ENCODE measurements at regions not wholly inside any gene's neighbourhood (a gene's known extent, or its start where the extent isn't known, plus 50 kb on each side); places are given as distances from the start of the nearest gene placed in this dataset.
"Not testable (repeated sequence)": the region's sequence is repeated elsewhere in the genome, so short reads cannot be mapped to it uniquely, and the experiment has no call there.

- no peak for TF ChIP-seq CTCF (IDR thresholded peaks at IDR 0.05; ENCODE audit: low read depth, low read length)
- no peaks in the 10 kb centered on the region for H3K4me1 ChIP-seq
- H3K36me3 ChIP-seq, result no peaks in the 10 kb centered on the region
- no peaks in the 10 kb centered on the region for H3K27me3 ChIP-seq
- no peaks in the 10 kb centered on the region for H3K9me3 ChIP-seq
- DNase-seq, result no peak
- no peak overlapping the region for H3K4me3 ChIP-seq (ENCODE audit: low read depth, low read length)
These were observed 341.1 kb downstream of the BCL11A start for GRCh38 chr2:60212181-60212945.

GRCh38 chr2:60189006-60189405 lies 364.4 kb downstream of the BCL11A start:
- not testable (repeated sequence) for DNase-seq; H3K36me3 ChIP-seq; H3K4me3 ChIP-seq (ENCODE audit: low read depth, low read length); H3K9me3 ChIP-seq; H3K27me3 ChIP-seq; H3K4me1 ChIP-seq

DNA sequence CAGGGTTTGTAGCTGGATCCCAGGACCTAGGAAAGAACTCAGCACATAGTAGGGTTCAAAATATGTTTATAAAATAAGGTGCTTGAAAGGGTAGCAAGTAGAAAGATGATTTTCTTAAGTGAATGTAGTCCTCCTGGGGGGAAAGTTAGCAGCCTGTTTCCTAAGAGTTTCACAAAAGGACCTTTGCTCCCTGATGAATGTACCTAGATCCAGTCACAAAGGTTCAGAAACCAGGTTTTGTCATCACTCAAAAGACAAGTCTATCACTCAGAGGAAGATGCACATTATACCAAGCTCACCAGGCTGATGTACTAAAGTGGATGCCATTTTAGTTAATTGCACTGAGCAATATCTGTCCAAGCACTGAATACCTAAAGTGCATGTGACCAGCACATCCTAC lies 378.2 kb downstream of the BCL11A start:
- H3K36me3 ChIP-seq, result no peaks in the 10 kb centered on the region
- no peaks in the 10 kb centered on the region for H3K27me3 ChIP-seq
- H3K4me1 ChIP-seq, result no peaks in the 10 kb centered on the region
- DNase-seq, result no peak
- no peak overlapping the region for H3K4me3 ChIP-seq (ENCODE audit: low read depth, low read length)
- TF ChIP-seq CTCF (IDR thresholded peaks at IDR 0.05; ENCODE audit: low read depth, low read length), result no peak
- no peaks in the 10 kb centered on the region for H3K9me3 ChIP-seq

DNA sequence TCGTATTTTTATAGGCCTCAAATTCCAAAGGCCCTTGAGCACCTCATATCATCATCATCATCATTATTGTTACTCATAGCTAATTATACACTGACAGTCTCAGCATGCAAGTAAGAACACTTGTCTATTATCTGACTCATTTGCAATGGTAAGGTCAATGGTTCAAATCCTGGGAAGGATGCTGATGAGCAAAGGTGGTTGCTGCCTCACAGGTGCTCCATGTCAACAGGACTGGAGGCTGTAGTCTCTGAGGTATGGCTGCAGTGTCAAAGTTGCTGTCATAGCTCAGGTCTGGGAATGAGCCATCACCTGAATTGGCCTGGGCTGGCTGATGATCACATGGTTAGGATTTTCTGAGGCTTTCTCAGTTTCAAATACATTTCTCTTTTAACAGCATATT lies 379.3 kb downstream of the BCL11A start:
- no peaks in the 10 kb centered on the region for H3K4me1 ChIP-seq
- no peaks in the 10 kb centered on the region for H3K9me3 ChIP-seq
- no peak for TF ChIP-seq CTCF (IDR thresholded peaks at IDR 0.05; ENCODE audit: low read depth, low read length)
- H3K4me3 ChIP-seq (ENCODE audit: low read depth, low read length), result no peak overlapping the region
- H3K36me3 ChIP-seq, result no peaks in the 10 kb centered on the region
- no peaks in the 10 kb centered on the region for H3K27me3 ChIP-seq
- DNase-seq, result no peak

DNA sequence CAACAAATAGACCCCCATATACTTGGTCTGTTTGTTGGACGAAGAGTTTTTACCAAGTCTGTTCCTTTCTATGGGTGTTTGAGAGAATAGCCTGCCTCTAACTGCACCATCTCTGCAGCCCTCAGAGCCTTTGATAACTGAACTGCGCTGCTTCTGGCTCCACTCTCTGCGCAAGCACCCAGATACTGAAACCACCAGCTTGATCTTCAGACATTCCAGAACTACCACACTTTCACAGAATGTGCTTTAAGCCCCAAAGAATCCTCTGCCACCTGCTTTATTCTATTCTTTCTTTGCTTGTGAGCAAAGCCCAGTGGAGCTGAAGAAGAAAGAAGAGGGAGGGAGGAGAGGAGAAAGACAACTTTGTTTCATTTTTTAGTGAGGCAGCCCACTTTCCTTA lies 380.7 kb downstream of the BCL11A start:
- Histone ChIP-seq H3K27me3 (no peaks in the 10 kb centered on the region), H3K9me3 (no peaks in the 10 kb centered on the region), H3K4me1 (no peaks in the 10 kb centered on the region), H3K36me3 (no peaks in the 10 kb centered on the region), H3K4me3 (ENCODE audit: low read depth, low read length) (no peak overlapping the region)
- TF ChIP-seq CTCF (IDR thresholded peaks at IDR 0.05; ENCODE audit: low read depth, low read length), result no peak
- no peak for DNase-seq

GRCh38 chr2:60170272-60170671 lies 383.2 kb downstream of the BCL11A start:
- no peak overlapping the region for H3K4me3 ChIP-seq (ENCODE audit: low read depth, low read length)
- no peak for TF ChIP-seq CTCF (IDR thresholded peaks at IDR 0.05; ENCODE audit: low read depth, low read length)
- H3K4me1 ChIP-seq, result no peaks in the 10 kb centered on the region
- no peaks in the 10 kb centered on the region for H3K9me3 ChIP-seq
- DNase-seq, result no peak
- no peaks in the 10 kb centered on the region for H3K36me3 ChIP-seq
- H3K27me3 ChIP-seq, result no peaks in the 10 kb centered on the region

Measured in BE2C (cell line).